Heart right ventricle (tissue), 16 donors: ENCODE measurements at regions not wholly inside any gene's neighbourhood (a gene's known extent, or its start where the extent isn't known, plus 50 kb on each side); places are given as distances from the start of the nearest gene placed in this dataset.
A peak's percentile ranks its signal among the peaks of the same experiment; 100 is the strongest.

ENCODE experiments used
- ATAC-seq, 8 donors: fragments of 200-7000 bp; cut with Tn5 transposase; one replicate each; pipeline ENCODE4 v1.9.1; 2020; ENCODE audit warnings: mild to moderate bottlenecking in 8 of 8, moderate library complexity in 8 of 8, moderate number of reproducible peaks in 1 of 8
- DNase-seq, 2 donors: peaks; one replicate each; pipeline ENCODE4 v3.0.0-alpha.2; 2020
- H3K27ac ChIP-seq, 10 donors: fragments of 200-600 bp; sonication (generic) in 2 of 10; one replicate each; pipeline versions ENCODE4 v1.5.0 to v1.8.0; 2020 to 2022; ENCODE audit warnings: mild to moderate bottlenecking in 3 of 10
- H3K27me3 ChIP-seq, 7 donors: fragments of 200-600 bp; one replicate each; pipeline ENCODE4 v1.8.0; 2021 to 2022; ENCODE audit warnings: mild to moderate bottlenecking in 2 of 7
- H3K36me3 ChIP-seq, 9 donors: fragments of 200-600 bp; sonication (generic) in 1 of 9; one replicate each; pipeline versions ENCODE4 v1.5.0 to v1.8.0; 2020 to 2022; ENCODE audit warnings: mild to moderate bottlenecking in 2 of 9
- H3K4me1 ChIP-seq, 9 donors: fragments of 200-600 bp; sonication (generic) in 1 of 9; one replicate each; pipeline versions ENCODE4 v1.5.0 to v1.8.0; 2020 to 2022; ENCODE audit warnings: mild to moderate bottlenecking in 4 of 9
- H3K4me3 ChIP-seq, 10 donors: fragments of 200-600 bp; sonication (generic) in 2 of 10; one replicate each; pipeline versions ENCODE4 v1.5.0 to v1.8.0; 2020 to 2022; ENCODE audit warnings: mild to moderate bottlenecking in 7 of 10, moderate library complexity in 2 of 10
- H3K9me3 ChIP-seq, 11 donors: fragments of 200-600 bp in 10 of 11; sonication (generic) in 2 of 11; one replicate each; pipeline versions ENCODE4 v1.5.0 to v1.8.0; 2013 to 2022; ENCODE audit warnings: mild to moderate bottlenecking in 2 of 11, control low read depth in 1 of 11, moderate library complexity in 1 of 11
- CTCF ChIP-seq, 9 donors: fragments of 200-600 bp; sonication (generic) in 2 of 9; IDR thresholded peaks; one replicate each; pipeline versions ENCODE4 v1.5.0 to v1.8.0; 2021 to 2022; ENCODE audit warnings: antibody characterized with exemption in 9 of 9, mild to moderate bottlenecking in 5 of 9, moderate library complexity in 1 of 9
- WGBS, 2 donors: extraction: QIAGEN DNeasy Blood & Tissue Kit; methylation state at CpG; one replicate each; pipeline ENCODE4 v1.1.7; 2013; ENCODE audit warnings: inconsistent platforms in 1 of 2; 5-methylcytosine and 5-hydroxymethylcytosine counted together
- intact Hi-C, 10 donors: fragments of 100-400 bp; cut with DNase I; formaldehyde crosslinking; loops; one replicate each; pipeline versions ENCODE4 v1.11.1 to v1.14.2; 2022
- donor health status: Arrhythmogenic right ventricular cardiomyopathy.
- donor health status: ischemic (EF 13 %, LVEDD 7.1; RV severe dilation, severe dysfunction).
- donor health status: healthy with polysubstance abuse.
- donor health status: DM: no; HTN: yes; CAD: no.
- donor health status: DM: no; HTN: no; CAD: no.
- donor health status: ischemic (EF 25% LVEDD 6.9; RV normal size, moderate dysfunction).
- donor health status: ischemic (EF 25% LVEDD 5.7; RV mildly dilated, moderate dysfunction).
- donor health status: healthy.
- donor health status: DM: yes; HTN: yes; CAD: no.
- donor health status: Ischemic cardiomyopathy.
- donor health status: ischemic (EF 35%, LVEDD 5.7; RV mildly dilated, moderate dysfunction).
- donor health status: nonischemic (EF 11% LVEDD 7.7; RV severe dilation, severe dysfunction).
- donor health status: DM: yes; HTN: yes; CAD: no.
- donor health status: PGD.
- donor health status: ischemic (EF 29% LVEDD 5.4; RV normal size, mild dysfunction).
- donor health status: nonischemic (EF 23%, LVEDD 6.1; RV moderate dilation, normal function).

- TF ChIP-seq CTCF (IDR thresholded peaks at IDR 0.05) = no peak
- ATAC-seq = no peak
- Histone ChIP-seq H3K27me3 (no peaks in the 10 kb centered on the region), H3K4me1 (no peaks in the 10 kb centered on the region), H3K27ac (no peak overlapping the region), H3K4me3 (no peak overlapping the region), H3K9me3 (peaks cover 0 to 27% (median 10%) of the 10 kb centered on the region in 11 donors), H3K36me3 (no peaks in the 10 kb centered on the region)
- intact Hi-C loops = loop anchor here in 1 of 10 donors (2.0 kb wide), 1 partner anchor 24 kb away; no protein-coding TSS in a partner anchor
- no peak for DNase-seq
Measured at GRCh38 chr4:183580849-183581248, 76.0 kb downstream of the ING2 start.

DNA sequence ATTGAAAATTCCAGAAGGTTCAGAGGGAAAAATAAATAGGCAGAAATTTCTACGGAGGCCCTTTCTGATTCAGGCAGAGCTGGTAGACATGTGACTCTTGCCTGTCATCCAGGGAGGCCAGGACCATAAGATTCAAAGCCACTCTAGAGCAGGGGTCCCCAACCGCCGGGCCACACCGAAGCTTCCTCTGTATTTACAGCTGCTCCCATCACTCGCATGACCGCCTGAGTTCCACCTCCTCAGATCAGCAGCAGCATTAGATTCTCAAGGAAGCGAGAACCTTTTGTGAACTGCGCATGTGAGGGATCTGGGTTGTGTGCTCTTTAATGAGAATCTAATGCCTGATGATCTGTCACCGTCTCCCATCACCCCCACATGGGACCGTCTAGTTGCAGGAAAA lies 72.2 kb downstream of the RWDD4 start:
- H3K36me3 ChIP-seq = no peaks in the 10 kb centered on the region
- peaks cover 0 to 7% (median 0%) of the 10 kb centered on the region in 11 donors for H3K9me3 ChIP-seq
- no peak for TF ChIP-seq CTCF (IDR thresholded peaks at IDR 0.05)
- no peak overlapping the region for H3K27ac ChIP-seq
- no peak for DNase-seq
- peaks cover 0 to 2% (median 0%) of the 10 kb centered on the region in 7 donors for H3K27me3 ChIP-seq
- no peak for ATAC-seq
- 90 to 94% methylated on average over 10 of the region's 10 CpGs for WGBS, 2 donors
- intact Hi-C loops = no loop called here
- no peak overlapping the region for H3K4me3 ChIP-seq
- peaks cover 0 to 9% (median 0%) of the 10 kb centered on the region in 9 donors for H3K4me1 ChIP-seq

GRCh38 chr4:183588169-183588675 lies 70.8 kb downstream of the RWDD4 start:
- H3K4me1 ChIP-seq = peaks cover 0 to 9% (median 0%) of the 10 kb centered on the region in 9 donors
- peak overlapping the region in 6 of 10 donors; percentile 29 to 61 (median 36) for H3K27ac ChIP-seq
- no peak for DNase-seq
- H3K27me3 ChIP-seq = peaks cover 0 to 4% (median 0%) of the 10 kb centered on the region in 7 donors
- intact Hi-C loops = no loop called here
- peak in 6 of 8 donors; percentile 30 to 92 (median 56) for ATAC-seq
- no peak for TF ChIP-seq CTCF (IDR thresholded peaks at IDR 0.05)
- H3K36me3 ChIP-seq = no peaks in the 10 kb centered on the region
- H3K9me3 ChIP-seq = no peaks in the 10 kb centered on the region
- 51 to 54% methylated on average over 11 of the region's 11 CpGs for WGBS, 2 donors
- H3K4me3 ChIP-seq = peak overlapping the region in 2 of 10 donors; percentile 12 to 13

- Histone ChIP-seq H3K9me3 (no peaks in the 10 kb centered on the region), H3K27me3 (peaks cover 0 to 4% (median 0%) of the 10 kb centered on the region in 7 donors), H3K36me3 (no peaks in the 10 kb centered on the region), H3K4me1 (peaks cover 0 to 9% (median 0%) of the 10 kb centered on the region in 9 donors), H3K4me3 (peak overlapping the region in 1 of 10 donors; percentile 12), H3K27ac (peak overlapping the region in 2 of 10 donors; percentile 50 to 61)
- DNase-seq (no peak), ATAC-seq (no peak)
- WGBS, 2 donors = 96 to 97% methylated on average over 3 of the region's 3 CpGs
- intact Hi-C loops = no loop called here
- TF ChIP-seq CTCF (IDR thresholded peaks at IDR 0.05) = no peak
Measured at GRCh38 chr4:183588691-183589090, 70.3 kb downstream of the RWDD4 start.
